H1 (cell line): ENCODE measurements at regions not wholly inside any gene's neighbourhood (a gene's known extent, or its start where the extent isn't known, plus 50 kb on each side); places are given as distances from the start of the nearest gene placed in this dataset.

ENCODE experiments used
- EGR1 ChIP-seq: IDR thresholded peaks from 2 replicates; pipeline ENCODE4 v1.6.1; 2011; ENCODE audit warnings: low read depth, low read length, borderline replicate concordance
- GABPA ChIP-seq: IDR thresholded peaks from 2 replicates; pipeline ENCODE4 v1.6.1; 2011; ENCODE audit warnings: mild to moderate bottlenecking, low read length, moderate library complexity, borderline replicate concordance; ENCODE audit not compliant: insufficient read depth
- MAFK ChIP-seq: IDR thresholded peaks from 2 replicates; pipeline ENCODE4 v1.6.1; 2012; ENCODE audit warnings: low read depth, mild to moderate bottlenecking, improper control_type of control experiment, low read length
- POLR2AphosphoS5 ChIP-seq: IDR thresholded peaks from 2 replicates; pipeline ENCODE4 v1.6.1; 2011; ENCODE audit warnings: low read depth, low read length
- TCF12 ChIP-seq: IDR thresholded peaks from 2 replicates; pipeline ENCODE4 v1.6.1; 2011; ENCODE audit warnings: low read depth, mild to moderate bottlenecking, low read length
- TF ChIP-seq, protein P1 (sequence below), 3 experiments: IDR thresholded peaks; 1 replicate in 2 of 3; 2 replicates in 1 of 3; pipeline versions ENCODE4 v1.5.1 to v1.6.1; 2011; ENCODE audit warnings: low read length in 3 of 3, mild to moderate bottlenecking in 3 of 3, inconsistent platforms in 2 of 3, low read depth in 1 of 3, moderate library complexity in 1 of 3; ENCODE audit not compliant: insufficient read depth in 1 of 3; ENCODE audit errors: control extremely low read depth in 1 of 3

DNA sequence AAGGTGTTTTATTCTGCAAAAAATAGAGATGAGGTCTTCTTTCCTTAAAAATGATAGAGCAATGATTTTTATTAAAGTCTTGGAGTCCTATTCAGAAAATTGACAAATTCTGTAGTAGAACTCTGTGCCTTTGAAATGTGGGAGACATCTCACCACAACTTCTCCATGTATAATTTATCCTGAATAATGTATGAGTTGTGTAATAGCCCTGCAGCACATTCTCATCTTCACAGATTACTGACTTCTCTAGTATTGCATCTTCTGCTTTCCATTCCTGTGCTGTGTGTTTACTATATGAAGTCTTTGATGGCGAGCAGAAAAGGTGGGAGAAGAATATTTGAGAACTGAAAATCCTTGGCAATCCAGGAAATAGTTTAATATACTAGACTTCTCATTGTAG, 255.6 kb downstream of the TTC6 start:
- TF ChIP-seq GABPA (no peak), MAFK (no peak), POLR2AphosphoS5 (no peak), EGR1 (no peak), TCF12 (no peak)
- TF ChIP-seq, protein P1, sequence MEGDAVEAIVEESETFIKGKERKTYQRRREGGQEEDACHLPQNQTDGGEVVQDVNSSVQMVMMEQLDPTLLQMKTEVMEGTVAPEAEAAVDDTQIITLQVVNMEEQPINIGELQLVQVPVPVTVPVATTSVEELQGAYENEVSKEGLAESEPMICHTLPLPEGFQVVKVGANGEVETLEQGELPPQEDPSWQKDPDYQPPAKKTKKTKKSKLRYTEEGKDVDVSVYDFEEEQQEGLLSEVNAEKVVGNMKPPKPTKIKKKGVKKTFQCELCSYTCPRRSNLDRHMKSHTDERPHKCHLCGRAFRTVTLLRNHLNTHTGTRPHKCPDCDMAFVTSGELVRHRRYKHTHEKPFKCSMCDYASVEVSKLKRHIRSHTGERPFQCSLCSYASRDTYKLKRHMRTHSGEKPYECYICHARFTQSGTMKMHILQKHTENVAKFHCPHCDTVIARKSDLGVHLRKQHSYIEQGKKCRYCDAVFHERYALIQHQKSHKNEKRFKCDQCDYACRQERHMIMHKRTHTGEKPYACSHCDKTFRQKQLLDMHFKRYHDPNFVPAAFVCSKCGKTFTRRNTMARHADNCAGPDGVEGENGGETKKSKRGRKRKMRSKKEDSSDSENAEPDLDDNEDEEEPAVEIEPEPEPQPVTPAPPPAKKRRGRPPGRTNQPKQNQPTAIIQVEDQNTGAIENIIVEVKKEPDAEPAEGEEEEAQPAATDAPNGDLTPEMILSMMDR (IDR thresholded peaks at IDR 0.05; ENCODE audit: control extremely low read depth in 1 of 3, insufficient read depth in 1 of 3, low read depth in 1 of 3, low read length in 3 of 3), result no peak
